Stromal cell of bone marrow (primary cell): ENCODE measurements at regions not wholly inside any gene's neighbourhood (a gene's known extent, or its start where the extent isn't known, plus 50 kb on each side); places are given as distances from the start of the nearest gene placed in this dataset.
"Not testable (repeated sequence)": the region's sequence is repeated elsewhere in the genome, so short reads cannot be mapped to it uniquely, and the experiment has no call there.

Experiments
- DNase-seq: peaks from one replicate; pipeline ENCODE4 v3.0.0-alpha.2; 2012; ENCODE audit warnings: low read depth

- DNase-seq: no peak
These were observed 201.7 kb upstream of the ADAMTS3 start for GRCh38 chr4:72770708-72771107.

- DNase-seq: no peak
These were observed 199.3 kb upstream of the ADAMTS3 start for GRCh38 chr4:72768364-72768763.

- DNase-seq: peak; percentile 56
These were observed 198.7 kb upstream of the ADAMTS3 start for GRCh38 chr4:72767618-72768302.

GRCh38 chr4:72765788-72766187, 196.8 kb upstream of the ADAMTS3 start:
- DNase-seq: not testable (repeated sequence)

- no peak for DNase-seq
These were observed 192.5 kb upstream of the ADAMTS3 start for GRCh38 chr4:72761368-72762038.

GRCh38 chr4:72753414-72753813, 184.4 kb upstream of the ADAMTS3 start:
- DNase-seq: not testable (repeated sequence)

- no peak for DNase-seq
These were observed 175.2 kb upstream of the ADAMTS3 start for GRCh38 chr4:72744103-72744725.

GRCh38 chr4:72743078-72743477, 174.1 kb upstream of the ADAMTS3 start:
- no peak for DNase-seq

GRCh38 chr4:72715299-72715698, 146.3 kb upstream of the ADAMTS3 start:
- DNase-seq: no peak

- DNase-seq: no peak
These were observed 145.7 kb upstream of the ADAMTS3 start for GRCh38 chr4:72714482-72715279.

GRCh38 chr4:72712997-72713396, 144.0 kb upstream of the ADAMTS3 start:
- DNase-seq: peak; percentile 2

- DNase-seq: no peak
These were observed 140.5 kb upstream of the ADAMTS3 start for GRCh38 chr4:72709475-72709874.

GRCh38 chr4:72706684-72707083, 137.7 kb upstream of the ADAMTS3 start:
- DNase-seq: no peak

GRCh38 chr4:72704925-72705640, 136.1 kb upstream of the ADAMTS3 start:
- not testable (repeated sequence) for DNase-seq

- DNase-seq: no peak
These were observed 133.9 kb upstream of the ADAMTS3 start for GRCh38 chr4:72702948-72703347.

- DNase-seq: peak; percentile 61
These were observed 133.2 kb upstream of the ADAMTS3 start for GRCh38 chr4:72701987-72702819.

- no peak for DNase-seq
These were observed 121.8 kb upstream of the ADAMTS3 start for GRCh38 chr4:72690771-72691170.

GRCh38 chr4:72689923-72690322, 120.9 kb upstream of the ADAMTS3 start:
- DNase-seq: no peak

GRCh38 chr4:72686390-72686789, 117.4 kb upstream of the ADAMTS3 start:
- not testable (repeated sequence) for DNase-seq

- DNase-seq: no peak
These were observed 110.6 kb upstream of the ADAMTS3 start for GRCh38 chr4:72679666-72680065.

GRCh38 chr4:72677886-72678285, 108.9 kb upstream of the ADAMTS3 start:
- DNase-seq: no peak
